ENCODE measurements at regions not wholly inside any gene's neighbourhood (a gene's known extent, or its start where the extent isn't known, plus 50 kb on each side); places are given as distances from the start of the nearest gene placed in this dataset.
"Not testable (repeated sequence)": the region's sequence is repeated elsewhere in the genome, so short reads cannot be mapped to it uniquely, and the experiment has no call there.

DNA sequence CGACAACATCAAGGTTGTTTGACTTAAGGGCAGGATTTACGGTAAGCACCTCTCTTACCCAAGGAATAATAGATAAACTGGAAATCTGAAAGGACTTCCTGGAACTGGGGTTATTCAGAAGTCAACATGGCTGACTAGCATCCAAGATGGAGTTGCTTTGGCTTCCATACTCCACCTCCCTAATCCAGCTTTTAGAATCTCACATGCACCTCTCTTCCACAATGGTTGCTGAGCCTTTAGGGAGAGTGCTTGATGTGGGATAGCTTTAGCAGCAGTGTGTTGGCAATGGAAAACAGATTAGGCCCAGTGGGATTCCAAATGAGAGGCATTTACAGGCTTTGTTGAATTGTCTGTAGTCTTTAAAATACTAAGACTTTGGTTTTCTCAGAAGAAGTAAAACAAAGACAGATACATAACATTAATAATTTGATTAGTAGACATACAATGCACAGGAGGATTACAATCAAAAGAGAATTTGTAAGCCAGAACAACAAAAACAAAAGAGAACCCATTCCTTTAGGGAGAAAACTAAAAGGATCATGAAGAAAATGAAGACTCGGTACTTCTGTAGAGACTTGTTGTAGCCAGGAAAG lies 222.0 kb downstream of the HS3ST3B1 start:
- DNase-seq: no peak

DNA sequence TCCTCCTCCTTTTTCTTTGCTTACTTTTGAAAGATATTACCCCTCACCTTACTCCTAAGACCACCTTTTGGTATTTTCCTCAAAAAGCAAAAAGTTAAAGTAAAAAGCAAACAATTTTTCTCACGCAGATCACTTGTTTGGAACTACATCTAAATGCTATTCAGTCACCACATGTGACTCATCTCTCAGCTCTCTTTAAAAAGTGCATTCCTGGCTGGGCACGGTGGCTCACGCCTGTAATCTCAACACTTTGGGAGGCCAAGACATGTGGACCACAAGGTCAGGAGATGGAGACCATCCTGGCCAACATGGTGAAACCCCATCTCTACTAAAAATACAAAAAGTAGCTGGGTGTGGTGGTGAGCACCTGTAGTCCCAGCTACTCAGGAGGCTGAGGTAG lies 218.0 kb downstream of the HS3ST3B1 start:
- not testable (repeated sequence) for DNase-seq

DNA sequence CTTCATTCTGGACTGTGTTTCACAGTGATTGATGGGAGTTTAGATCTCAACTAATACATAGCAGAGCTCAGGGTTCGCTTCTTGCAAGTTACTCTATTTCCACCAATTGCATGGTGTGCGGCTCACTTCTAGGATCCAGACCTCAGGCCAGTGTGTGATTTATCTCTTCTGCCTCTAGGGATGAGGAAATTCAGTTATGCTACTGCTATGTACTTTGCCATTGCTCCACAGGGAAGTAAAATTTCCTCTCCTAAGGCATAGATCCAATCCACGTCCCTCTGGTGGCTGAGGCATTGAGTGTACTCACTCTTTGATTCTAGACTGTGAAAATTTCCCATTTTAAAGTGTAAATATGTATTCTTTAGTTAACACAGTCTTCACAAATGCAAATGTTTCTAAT lies 214.1 kb downstream of the HS3ST3B1 start:
- no peak for DNase-seq

DNA sequence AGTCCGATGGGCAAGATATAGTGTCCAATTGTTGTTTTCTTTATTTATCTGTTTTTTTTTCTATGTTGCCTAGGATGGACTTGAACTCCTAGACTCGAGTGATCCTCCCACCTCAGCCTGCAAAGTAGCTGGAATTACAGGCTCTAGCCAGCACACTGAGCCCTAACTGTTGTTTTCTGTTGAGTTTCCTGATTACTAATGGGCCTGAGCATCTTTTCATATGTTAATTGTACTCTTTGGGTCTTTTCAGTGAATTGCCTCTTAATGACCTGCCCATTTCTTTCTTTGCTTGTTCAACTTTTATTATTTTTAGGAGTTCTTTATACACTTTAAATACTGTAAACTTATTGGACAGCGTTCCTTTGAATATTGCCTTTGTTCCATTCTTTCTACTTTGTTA lies 213.0 kb downstream of the HS3ST3B1 start:
- DNase-seq: no peak

DNA sequence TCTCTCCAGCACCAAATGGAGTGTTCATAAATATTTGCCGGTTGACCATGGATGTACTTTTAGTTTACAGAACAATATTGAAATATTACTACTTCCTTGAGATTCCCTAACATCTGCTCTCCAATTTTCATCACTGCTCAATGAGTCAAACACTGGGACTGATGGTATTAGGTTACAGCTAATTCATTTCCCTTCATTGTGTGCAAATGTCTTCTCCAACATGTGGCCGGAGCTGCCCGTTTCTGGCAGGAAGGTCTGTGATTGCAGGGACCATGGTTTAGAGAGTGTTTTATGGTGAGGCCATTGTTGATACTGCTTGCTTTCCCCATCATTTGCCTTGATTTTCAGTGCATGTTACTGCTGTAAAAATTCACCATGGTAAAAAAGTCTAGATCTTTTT lies 209.3 kb downstream of the HS3ST3B1 start:
- no peak for DNase-seq

DNA sequence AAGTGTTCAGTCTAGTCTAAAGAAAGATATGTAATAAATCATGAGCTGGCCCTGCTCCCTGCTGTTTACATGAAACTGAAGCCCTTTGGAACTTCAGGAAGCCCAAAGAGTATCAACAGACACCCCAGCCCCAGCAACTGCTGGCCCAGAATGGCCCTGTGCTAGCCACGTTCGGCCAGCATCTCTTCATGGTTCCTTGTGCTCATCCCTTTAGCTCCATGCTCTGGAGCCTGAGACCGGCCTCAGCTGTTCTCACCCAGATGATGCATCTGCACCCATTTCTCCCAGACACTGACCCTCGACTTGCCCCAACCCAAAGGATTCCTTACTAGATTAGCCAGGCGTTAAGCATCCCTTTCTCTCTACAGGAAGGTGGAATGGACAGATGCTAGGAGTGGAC lies 207.3 kb downstream of the HS3ST3B1 start:
- no peak for DNase-seq

DNA sequence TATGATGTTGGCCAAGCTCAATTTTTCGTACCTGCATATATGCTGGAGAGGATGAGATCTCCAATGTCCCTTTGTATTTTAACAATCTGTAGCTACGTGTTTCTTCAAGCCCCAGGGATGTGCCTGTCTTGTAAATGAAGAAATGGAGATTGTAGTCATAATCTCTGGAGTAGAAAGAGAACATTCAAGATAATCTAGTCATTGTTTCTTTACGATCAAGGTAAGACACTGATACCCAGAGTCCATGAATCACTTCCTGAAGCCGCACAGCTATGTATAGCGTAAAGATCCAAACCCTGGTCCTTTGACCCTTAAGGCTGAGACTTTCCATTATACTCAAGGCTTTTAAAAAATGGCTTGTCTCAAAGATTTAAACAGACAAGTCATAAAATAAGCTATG lies 205.5 kb downstream of the HS3ST3B1 start:
- DNase-seq: no peak

DNA sequence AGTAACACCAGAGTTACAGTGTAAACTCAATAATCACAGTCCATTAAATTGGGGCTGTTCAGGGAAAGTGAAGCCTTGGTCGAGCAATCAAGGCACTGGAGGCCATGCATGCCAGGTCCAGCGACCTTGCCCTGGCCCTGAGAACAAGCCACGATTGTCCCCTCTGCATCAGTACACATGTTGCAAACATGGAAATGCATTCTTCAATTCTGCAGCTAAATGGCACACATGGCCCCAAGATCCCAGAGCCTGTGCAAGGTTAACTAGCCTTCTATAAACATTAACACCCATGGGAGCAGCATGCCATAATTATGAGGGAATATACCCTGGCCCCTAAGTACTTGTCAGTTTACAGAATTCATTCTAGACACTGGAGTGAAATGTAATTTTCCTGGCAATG lies 204.7 kb downstream of the HS3ST3B1 start:
- no peak for DNase-seq

DNA sequence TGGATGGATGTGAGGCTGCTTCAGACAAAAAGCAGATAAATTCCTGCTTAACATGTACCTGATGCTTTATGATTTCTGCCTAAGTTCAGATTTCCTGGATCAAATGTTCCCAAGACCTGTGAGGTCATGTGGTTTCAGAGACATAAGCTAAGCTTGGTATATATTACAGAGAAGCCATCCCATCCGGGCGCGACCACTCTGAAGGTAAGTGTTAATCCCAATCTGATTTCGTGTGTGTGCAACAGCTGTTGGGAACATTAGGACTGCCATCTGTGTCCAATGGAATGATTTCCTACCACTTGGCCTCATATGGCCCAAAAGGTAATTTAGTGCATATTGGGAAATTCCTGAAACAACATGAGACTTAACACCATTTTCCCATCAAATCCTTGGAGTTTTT lies 199.1 kb downstream of the HS3ST3B1 start:
- no peak for DNase-seq

DNA sequence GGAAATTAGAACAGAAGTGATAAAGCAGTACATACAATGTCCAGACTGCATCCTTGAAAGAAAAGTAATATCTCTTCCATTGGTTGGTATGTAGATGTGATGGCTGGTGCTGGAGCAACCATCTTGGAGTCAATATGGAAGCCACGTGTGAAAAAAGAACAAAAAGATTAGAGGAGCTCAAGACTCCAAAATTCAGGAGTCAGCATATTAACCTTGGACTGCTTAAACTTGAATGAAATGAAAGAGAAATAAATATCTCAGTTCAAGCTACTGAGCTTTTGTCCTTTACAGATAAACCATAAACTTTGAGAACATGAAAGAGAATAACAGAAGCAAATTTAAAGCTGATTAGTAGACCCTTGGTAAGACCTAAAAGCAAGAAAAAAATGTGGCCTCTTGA lies 197.9 kb downstream of the HS3ST3B1 start:
- DNase-seq: no peak

DNA sequence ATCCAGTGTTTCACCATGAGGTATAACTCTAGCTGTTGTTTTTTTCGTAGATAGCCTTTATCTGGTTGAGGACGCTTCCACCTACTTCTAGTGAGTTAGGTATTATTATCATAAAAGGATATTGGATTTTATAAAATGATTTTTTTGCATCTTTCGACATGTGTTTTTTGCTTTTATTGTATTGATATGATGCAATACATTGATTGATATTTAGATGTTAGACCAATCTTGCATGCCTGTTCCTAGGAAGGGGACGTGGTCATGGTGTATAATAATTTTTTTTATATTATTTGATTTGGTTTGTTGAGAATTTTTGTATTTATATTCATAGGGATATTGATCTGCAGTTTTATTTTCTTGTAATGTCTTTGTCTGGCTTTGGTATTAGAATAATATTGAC lies 193.3 kb downstream of the HS3ST3B1 start:
- no peak for DNase-seq

DNA sequence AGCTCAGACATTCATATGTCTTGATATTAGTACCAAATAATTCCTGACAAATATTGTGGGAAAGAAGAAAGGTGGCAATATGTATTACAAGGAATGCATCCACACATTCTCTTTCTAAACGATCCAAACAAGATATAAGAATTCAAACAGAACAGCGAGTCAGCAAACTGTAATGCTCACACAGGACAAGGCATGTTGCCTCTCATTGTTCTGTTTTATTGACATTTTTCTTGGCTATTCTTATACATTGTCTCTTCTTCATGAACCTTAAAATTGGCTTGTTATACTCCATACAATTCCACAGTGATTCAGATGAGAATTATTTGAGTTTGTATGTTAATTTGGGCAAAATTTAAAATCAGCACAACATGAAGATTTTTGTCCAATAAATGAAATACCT lies 189.1 kb downstream of the HS3ST3B1 start:
- DNase-seq: no peak

DNA sequence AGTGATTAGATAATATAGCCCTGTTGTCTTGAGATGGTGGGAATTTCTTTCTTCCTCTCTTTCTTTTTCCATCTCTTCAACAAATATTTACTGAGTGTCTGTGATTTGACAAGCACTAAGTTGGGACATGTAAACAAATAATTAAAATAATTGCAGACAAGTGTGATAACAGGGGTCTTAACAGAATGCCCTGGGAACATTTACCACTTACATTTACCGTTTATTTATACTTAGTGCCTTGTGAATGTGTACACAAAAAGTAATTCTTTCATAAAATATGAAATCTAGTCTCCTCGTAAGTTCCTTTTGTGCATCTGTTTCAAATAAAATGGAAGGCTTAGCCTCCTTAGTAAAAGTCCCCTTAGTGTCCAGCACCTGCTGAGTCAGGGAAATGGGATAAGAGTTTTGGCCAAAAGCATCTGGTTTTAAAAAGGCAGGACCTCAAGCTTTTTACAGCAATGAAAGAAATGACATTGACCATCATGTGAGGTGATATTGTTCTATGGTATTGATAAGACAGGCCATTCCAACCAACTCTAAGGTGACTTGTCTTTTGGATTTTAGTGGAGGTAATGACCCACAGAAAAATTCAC lies 188.2 kb downstream of the HS3ST3B1 start:
- no peak for DNase-seq

DNA sequence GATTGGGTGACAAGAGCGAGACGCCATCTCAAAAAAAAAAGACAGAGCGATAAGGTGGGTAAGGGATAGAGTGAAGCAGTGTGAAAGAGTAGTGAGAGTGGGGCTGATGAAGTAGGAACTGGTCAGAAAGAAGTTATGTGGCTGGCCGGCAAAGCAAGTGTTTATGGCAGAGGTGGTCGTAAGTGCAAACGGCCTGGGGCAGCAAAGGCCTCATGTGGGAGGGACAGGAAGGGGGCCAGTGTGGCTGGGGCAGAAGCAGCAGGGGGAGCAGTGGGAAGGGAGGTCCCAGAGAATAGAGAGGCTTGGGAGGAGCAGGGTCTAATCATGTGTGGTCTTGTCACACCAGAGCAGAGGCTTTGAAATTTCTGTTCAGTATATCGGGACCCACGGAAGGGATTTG lies 186.2 kb downstream of the HS3ST3B1 start:
- DNase-seq: no peak

DNA sequence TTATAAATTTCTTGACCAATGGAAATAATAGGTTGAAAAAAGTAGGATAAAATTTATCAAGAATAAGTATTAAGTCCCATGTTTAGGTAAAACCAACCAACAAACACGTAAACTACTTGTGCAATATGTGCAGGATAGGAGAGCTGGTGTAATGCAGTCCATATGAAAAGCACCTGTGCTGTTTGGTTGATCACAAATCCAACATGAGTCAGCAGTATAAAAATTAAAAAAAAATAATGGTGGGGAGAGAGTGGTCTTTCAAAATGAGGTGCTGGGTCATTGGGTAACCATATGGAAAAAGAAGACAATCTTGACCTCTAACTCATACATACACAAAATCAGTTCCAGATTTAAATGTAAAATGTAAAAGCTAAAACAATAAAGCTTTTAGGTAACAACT lies 181.8 kb downstream of the HS3ST3B1 start:
- no peak for DNase-seq

DNA sequence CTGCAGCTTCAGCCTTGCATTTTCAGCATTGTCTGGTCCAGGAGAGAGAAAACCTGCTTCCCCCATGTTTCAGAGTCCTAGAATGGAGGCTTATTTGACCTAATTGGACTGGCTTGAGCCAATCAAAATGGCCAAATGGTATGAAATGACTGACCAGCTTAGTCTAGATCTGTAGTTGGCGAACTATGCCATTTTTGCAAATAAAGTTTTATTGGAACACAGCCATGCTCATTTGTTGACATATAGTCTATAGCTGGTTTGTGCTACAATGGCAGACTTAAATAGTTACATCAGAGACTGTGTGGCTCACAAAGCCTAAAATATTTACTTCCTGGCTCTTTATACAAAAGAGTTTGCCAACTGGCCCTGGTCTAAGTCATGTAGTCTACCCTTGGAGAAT lies 180.8 kb downstream of the HS3ST3B1 start:
- no peak for DNase-seq

DNA sequence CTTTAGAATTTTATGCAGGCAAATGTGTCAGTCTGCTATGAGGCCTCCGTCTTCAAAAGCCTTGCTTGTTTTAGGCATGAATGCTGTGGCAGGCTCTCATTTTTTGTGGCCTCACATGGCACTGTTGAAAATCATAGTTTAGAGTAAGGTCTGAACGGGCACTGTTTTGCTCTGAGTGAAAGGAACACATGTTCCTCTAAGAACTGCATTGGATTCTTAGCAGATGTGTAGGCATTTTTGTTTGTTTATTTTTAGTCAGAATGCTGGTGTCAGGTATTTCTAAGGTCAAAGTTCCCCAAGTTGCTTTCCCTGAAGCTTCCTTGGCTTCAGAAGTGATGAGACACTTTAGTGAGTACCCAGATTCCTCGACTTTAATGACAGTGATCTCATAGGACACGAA lies 173.7 kb downstream of the HS3ST3B1 start:
- DNase-seq: no peak

DNA sequence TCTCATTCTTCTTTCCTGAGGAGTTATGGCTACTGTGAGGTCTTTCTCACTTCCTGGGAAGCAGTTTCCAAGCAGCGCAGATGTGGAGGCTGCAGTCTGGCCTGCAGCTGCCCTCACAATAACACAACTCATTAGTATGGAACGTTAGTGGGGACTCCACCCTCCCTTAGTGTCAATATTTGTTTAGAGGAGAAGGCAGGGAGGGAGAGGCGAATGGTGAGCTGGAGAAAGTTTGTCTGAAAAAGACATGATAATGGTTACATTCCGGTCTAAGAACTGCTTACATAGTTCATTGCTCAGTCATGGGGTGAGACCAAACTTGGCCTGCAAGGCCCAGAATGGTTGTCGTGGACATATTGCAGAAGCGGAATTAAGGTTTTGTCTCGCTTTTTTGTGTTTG lies 170.2 kb downstream of the HS3ST3B1 start:
- no peak for DNase-seq

DNA sequence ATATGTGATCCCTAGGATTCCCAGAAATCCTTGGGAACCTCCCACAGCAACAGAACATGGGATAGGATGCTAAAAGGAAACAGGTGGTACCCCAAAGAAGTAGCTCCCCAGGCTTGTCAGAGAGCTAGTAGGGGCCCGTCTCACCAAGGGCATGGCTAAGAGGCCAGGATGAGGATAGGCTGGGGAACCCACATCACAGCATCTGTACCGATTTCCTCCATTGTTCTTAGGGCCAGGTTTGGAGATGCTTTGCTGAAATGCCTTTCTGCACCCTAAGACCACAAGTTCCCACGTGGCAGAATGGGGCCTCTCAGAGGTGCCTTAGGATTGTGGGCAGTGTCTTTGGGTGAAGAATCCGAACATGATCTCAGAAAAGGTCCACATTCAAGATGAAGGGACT lies 169.5 kb downstream of the HS3ST3B1 start:
- no peak for DNase-seq

DNA sequence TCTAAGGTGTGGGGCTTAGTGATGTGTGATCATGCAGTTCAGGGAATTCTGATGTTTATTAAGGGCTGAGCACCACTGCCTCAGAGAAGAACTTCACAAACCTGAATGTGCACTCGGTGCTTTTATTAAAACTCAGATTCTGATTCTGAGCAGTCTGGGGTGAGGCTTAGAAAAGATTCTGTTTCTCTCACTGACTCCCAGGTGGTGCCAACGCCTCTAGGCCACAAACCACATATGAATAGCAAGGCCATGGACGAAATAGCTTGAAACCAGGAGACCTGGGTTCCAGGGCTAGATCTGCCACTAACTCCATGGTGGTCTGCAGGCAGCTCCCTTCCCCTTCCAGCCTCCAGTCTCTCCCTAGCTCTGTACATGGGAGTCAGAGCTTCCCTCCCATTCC lies 169.1 kb downstream of the HS3ST3B1 start:
- no peak for DNase-seq

DNA sequence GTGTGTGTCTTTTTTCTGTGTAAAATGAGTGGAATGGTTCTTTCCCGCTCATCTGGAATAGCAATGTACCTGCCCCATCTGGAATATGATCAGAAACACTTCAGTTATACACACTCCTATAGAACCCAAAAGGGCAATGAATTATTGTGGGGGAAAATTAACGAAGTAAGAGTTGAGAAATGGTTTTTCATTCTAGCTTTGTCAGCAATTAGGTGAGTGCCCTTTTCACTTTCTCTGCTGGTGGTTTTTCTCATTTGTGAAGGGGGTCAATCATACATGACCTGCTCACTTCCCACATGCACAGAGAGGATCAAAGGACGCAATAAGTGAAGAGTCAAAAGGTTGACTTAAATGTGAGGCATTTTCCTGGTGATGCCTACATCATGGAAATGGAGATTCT lies 168.0 kb downstream of the HS3ST3B1 start:
- no peak for DNase-seq

DNA sequence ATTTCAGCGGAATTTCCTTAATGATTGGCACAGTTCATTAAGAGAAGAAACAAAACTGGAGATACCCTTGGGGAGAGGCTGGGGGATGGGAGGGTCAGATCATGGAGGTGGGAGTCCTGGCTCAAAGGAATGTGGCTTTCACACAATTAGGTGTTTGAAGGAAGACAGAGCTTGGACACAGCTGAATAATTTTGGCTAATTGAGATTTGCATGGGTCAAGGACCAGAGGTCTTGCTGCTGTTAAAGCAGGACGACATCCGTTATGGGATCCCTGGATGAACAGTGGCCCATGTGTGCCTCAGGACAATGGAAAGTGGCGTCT lies 160.3 kb downstream of the HS3ST3B1 start:
- no peak for DNase-seq

DNA sequence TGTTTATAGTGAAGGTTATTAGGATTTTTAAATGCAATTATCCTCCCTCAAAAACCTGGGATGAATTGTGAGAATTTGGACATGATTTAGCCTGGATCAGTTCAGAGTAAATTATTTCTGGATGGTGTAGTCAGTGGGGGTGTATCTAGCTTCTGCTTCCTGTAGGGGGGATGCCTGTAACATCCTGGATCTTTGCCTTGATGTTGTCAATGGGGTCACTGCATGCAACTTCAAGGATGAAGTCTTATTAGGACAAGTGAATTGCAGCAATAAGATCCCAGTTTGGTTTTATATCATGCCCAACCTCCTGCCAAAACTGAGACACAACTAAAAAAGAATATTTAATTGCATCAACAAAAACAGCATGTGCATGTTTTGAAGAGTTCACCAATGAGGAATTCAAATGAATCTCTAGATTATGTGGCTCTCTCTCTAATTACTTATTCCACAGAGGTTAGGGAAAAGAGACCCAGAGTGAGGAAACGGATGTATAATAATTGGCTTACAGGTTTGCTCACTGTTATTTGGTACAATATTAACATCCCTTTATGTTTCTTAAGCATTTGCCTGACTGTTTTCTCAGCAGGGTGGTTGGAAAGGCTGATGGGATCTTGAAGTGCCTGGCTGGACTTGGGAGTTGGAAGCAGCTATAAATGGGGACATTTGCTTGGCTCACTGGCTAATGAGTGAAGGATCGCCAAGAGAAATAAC lies 159.8 kb downstream of the HS3ST3B1 start:
- no peak for DNase-seq

DNA sequence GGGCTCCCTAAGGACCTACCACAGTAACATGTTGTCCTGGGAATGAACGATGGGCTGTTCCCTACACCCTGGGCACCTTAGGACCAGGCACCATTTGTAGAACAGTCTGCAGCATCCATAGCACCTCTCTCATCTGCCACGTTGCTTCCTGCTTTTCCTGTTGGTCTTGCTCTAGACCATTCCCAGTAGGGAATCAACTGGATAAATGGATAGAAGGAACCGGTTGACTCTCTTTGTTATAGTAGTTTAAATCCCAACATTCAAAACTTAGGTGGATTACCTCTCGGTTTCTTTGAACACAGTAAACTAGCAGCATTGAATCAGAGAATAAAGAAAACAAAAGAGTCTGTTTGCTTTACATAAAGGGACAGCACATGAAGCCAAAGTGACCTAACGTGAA lies 159.1 kb downstream of the HS3ST3B1 start:
- DNase-seq: no peak

DNA sequence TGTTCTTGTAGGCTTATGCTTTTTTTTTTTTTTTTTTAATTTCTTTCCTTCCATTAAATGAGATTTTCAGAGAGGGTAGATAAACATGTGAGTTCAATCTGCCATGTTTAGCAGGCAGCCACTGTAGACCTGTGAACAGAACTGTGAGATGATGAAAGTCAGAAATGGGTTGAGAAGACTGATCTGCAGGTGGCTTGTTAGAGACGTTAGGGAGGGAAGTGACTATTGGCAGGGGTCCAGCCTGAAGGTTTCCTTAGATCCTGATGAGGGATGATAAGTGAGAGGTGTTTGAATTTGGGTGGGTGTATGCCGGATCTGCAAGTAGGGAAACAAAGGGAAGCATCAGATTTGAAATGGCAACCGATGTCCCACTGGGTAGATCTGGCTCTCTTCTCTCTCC lies 157.8 kb downstream of the HS3ST3B1 start:
- DNase-seq: no peak

All from CD4-positive, alpha-beta T cell treated with Interleukin-10 for 1 hour (primary cell).